Esophagus squamous epithelium (tissue), 5 donors: ENCODE measurements at regions not wholly inside any gene's neighbourhood (a gene's known extent, or its start where the extent isn't known, plus 50 kb on each side); places are given as distances from the start of the nearest gene placed in this dataset.

Source experiments
- DNase-seq: peaks from one replicate; lab custom pipeline; 2025; lab: John Stamatoyannopoulos, UW
- H3K27ac ChIP-seq, 4 donors: fragments of 200-600 bp; sonication (generic); one replicate each; pipeline ENCODE4 v1.5.1; 2016 to 2019; ENCODE audit warnings: mild to moderate bottlenecking in 1 of 4
- H3K27me3 ChIP-seq, 4 donors: fragments of 200-600 bp; sonication (generic); 1 replicate in 3 of 4; 2 replicates in 1 of 4; pipeline versions ENCODE4 v1.5.1 to v1.6.0; 2017 to 2021; ENCODE audit warnings: antibody characterized with exemption in 1 of 4
- H3K36me3 ChIP-seq, 3 donors: fragments of 200-600 bp; sonication (generic); one replicate each; pipeline ENCODE4 v1.5.1; 2016 to 2019
- H3K4me1 ChIP-seq, 3 donors: fragments of 200-600 bp; sonication (generic); one replicate each; pipeline ENCODE4 v1.5.1; 2017 to 2019
- H3K4me3 ChIP-seq, 4 donors: fragments of 200-600 bp; sonication (generic); 1 replicate in 3 of 4; 2 replicates in 1 of 4; pipeline ENCODE4 v1.5.1; 2016 to 2019; ENCODE audit warnings: mild to moderate bottlenecking in 2 of 4, moderate library complexity in 1 of 4
- H3K9me3 ChIP-seq, 3 donors: fragments of 200-600 bp; sonication (generic); one replicate each; pipeline ENCODE4 v1.5.1; 2016 to 2019
- CTCF ChIP-seq, 6 experiments: fragments of 450-650 bp in 4 of 6; fragments of 200-600 bp in 2 of 6; sonication (generic) in 2 of 6; IDR thresholded peaks; one replicate each; pipeline ENCODE4 v1.5.1; 2016 to 2019; ENCODE audit warnings: antibody characterized with exemption in 6 of 6, mild to moderate bottlenecking in 4 of 6, moderate library complexity in 4 of 6
- POLR2A ChIP-seq, 4 donors: fragments of 450-650 bp; IDR thresholded peaks; one replicate each; pipeline ENCODE4 v1.6.1; 2017; ENCODE audit warnings: antibody characterized with exemption in 4 of 4, mild to moderate bottlenecking in 4 of 4, moderate library complexity in 3 of 4
- WGBS, 2 donors: methylation state at CpG; one replicate each; pipeline ENCODE4 v1.1.5; 2018; 5-methylcytosine and 5-hydroxymethylcytosine counted together
- intact Hi-C: fragments of 100-400 bp; cut with DNase I; formaldehyde crosslinking; loops from one replicate; pipeline ENCODE4 v1.15.0; 2022
- donor health status: DM: yes; HTN: yes; CAD: no.

GRCh38 chr4:178917756-178918155 lies 1475.5 kb upstream of the AGA start:
- intact Hi-C loops: no loop called here
- Histone ChIP-seq H3K9me3 (peaks cover 0 to 13% (median 0%) of the 10 kb centered on the region in 3 donors), H3K27me3 (no peaks in the 10 kb centered on the region), H3K4me3 (no peak overlapping the region), H3K4me1 (no peaks in the 10 kb centered on the region), H3K27ac (no peak overlapping the region), H3K36me3 (no peaks in the 10 kb centered on the region)
- 24 to 26% methylated on average over 1 of the region's 1 CpG for WGBS, 2 donors
- no peak for DNase-seq
- TF ChIP-seq POLR2A (IDR thresholded peaks at IDR 0.05) (no peak), CTCF (IDR thresholded peaks at IDR 0.05) (no peak)

- 38 to 61% methylated on average over 1 of the region's 1 CpG for WGBS, 2 donors
- intact Hi-C loops: no loop called here
These were observed 1494.9 kb upstream of the AGA start for GRCh38 chr4:178937130-178937529.

GRCh38 chr4:178941975-178942374 lies 1499.7 kb upstream of the AGA start:
- H3K4me3 ChIP-seq: no peak overlapping the region
- H3K9me3 ChIP-seq: no peaks in the 10 kb centered on the region
- no peaks in the 10 kb centered on the region for H3K36me3 ChIP-seq
- H3K27me3 ChIP-seq: no peaks in the 10 kb centered on the region
- TF ChIP-seq CTCF (IDR thresholded peaks at IDR 0.05) (no peak), POLR2A (IDR thresholded peaks at IDR 0.05) (no peak)
- intact Hi-C loops: no loop called here
- H3K27ac ChIP-seq: no peak overlapping the region
- WGBS, 2 donors: 56 to 77% methylated on average over 7 of the region's 7 CpGs
- DNase-seq: no peak
- no peaks in the 10 kb centered on the region for H3K4me1 ChIP-seq

More at GRCh38 chr4:178937130-178937529, 1494.9 kb upstream of the AGA start:
- Histone ChIP-seq H3K27me3 (no peaks in the 10 kb centered on the region), H3K9me3 (no peaks in the 10 kb centered on the region), H3K27ac (no peak overlapping the region), H3K4me3 (no peak overlapping the region), H3K4me1 (no peaks in the 10 kb centered on the region), H3K36me3 (no peaks in the 10 kb centered on the region)
- no peak for DNase-seq
- TF ChIP-seq CTCF (IDR thresholded peaks at IDR 0.05): no peak
- TF ChIP-seq POLR2A (IDR thresholded peaks at IDR 0.05): no peak

GRCh38 chr4:178953447-178954120 lies 1511.3 kb upstream of the AGA start:
- no peak for DNase-seq
- intact Hi-C loops: no loop called here
- no peak overlapping the region for H3K4me3 ChIP-seq
- H3K9me3 ChIP-seq: no peaks in the 10 kb centered on the region
- H3K27me3 ChIP-seq: no peaks in the 10 kb centered on the region
- no peak overlapping the region for H3K27ac ChIP-seq
- TF ChIP-seq POLR2A (IDR thresholded peaks at IDR 0.05) (no peak), CTCF (IDR thresholded peaks at IDR 0.05) (no peak)
- no peaks in the 10 kb centered on the region for H3K36me3 ChIP-seq
- H3K4me1 ChIP-seq: no peaks in the 10 kb centered on the region
- 84 to 87% methylated on average over 22 of the region's 22 CpGs for WGBS, 2 donors

GRCh38 chr4:178955614-178956013 lies 1513.4 kb upstream of the AGA start:
- Histone ChIP-seq H3K4me3 (no peak overlapping the region), H3K9me3 (no peaks in the 10 kb centered on the region), H3K36me3 (no peaks in the 10 kb centered on the region), H3K27me3 (no peaks in the 10 kb centered on the region), H3K4me1 (no peaks in the 10 kb centered on the region), H3K27ac (no peak overlapping the region)
- intact Hi-C loops: no loop called here
- no peak for DNase-seq
- no peak for TF ChIP-seq POLR2A (IDR thresholded peaks at IDR 0.05)
- no peak for TF ChIP-seq CTCF (IDR thresholded peaks at IDR 0.05)
